ENCODE measurements at regions not wholly inside any gene's neighbourhood (a gene's known extent, or its start where the extent isn't known, plus 50 kb on each side); places are given as distances from the start of the nearest gene placed in this dataset.

DNA sequence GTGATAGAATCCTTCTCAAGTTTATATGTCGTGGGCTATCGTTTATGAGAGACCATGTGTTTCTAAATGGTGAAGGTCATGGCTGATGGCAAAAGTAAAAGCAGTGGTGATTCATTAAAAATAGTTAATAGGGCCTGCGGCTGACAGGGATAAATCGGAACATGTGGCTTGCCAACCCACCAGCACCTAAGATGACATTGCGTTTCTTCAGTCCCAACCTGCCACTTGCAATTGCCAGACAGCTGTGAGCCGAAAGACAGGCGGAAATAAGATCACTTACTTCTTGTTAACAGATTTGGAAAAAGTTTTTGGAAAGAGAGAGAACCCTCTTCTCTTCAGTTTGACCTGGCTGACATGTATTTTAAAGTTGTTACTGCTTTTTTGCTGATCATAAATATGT, 131.5 kb upstream of the MPPED2 start:
- no peaks in the 10 kb centered on the region for H3F3A ChIP-seq (ENCODE audit: low read depth)
- no peaks in the 10 kb centered on the region for H3K27me3 ChIP-seq
- Mint-ChIP-seq H3K27ac (no peak overlapping the region), H3K27me3 (ENCODE audit: insufficient read depth, low read depth) (peaks cover 2% of the 10 kb centered on the region), H3K4me3 (no peak overlapping the region), H3K36me3 (no peaks in the 10 kb centered on the region), H3K9me3 (no peaks in the 10 kb centered on the region), H3K4me1 (no peaks in the 10 kb centered on the region)
- no peaks in the 10 kb centered on the region for H3K36me3 ChIP-seq
- H4K20me1 ChIP-seq (ENCODE audit: low read depth) = no peaks in the 10 kb centered on the region
- H3K27ac ChIP-seq = no peak overlapping the region
- DNase-seq (ENCODE audit: low spot score) = no peak
- no peak overlapping the region for H2AFZ ChIP-seq (replicated peaks)
- H3K4me3 ChIP-seq = no peak overlapping the region
- no peak overlapping the region for H3K9ac ChIP-seq
- TF ChIP-seq, protein P1, sequence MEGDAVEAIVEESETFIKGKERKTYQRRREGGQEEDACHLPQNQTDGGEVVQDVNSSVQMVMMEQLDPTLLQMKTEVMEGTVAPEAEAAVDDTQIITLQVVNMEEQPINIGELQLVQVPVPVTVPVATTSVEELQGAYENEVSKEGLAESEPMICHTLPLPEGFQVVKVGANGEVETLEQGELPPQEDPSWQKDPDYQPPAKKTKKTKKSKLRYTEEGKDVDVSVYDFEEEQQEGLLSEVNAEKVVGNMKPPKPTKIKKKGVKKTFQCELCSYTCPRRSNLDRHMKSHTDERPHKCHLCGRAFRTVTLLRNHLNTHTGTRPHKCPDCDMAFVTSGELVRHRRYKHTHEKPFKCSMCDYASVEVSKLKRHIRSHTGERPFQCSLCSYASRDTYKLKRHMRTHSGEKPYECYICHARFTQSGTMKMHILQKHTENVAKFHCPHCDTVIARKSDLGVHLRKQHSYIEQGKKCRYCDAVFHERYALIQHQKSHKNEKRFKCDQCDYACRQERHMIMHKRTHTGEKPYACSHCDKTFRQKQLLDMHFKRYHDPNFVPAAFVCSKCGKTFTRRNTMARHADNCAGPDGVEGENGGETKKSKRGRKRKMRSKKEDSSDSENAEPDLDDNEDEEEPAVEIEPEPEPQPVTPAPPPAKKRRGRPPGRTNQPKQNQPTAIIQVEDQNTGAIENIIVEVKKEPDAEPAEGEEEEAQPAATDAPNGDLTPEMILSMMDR (IDR thresholded peaks at IDR 0.05) = no peak
- TF ChIP-seq EZH2phosphoT487 (IDR thresholded peaks at IDR 0.05) (no peak), EZH2 (IDR thresholded peaks at IDR 0.05) (no peak)
- H3K4me1 ChIP-seq = no peaks in the 10 kb centered on the region
- no peaks in the 10 kb centered on the region for H3K9me3 ChIP-seq (ENCODE audit: low read depth)
- no peak overlapping the region for H3K4me2 ChIP-seq
- no peaks in the 10 kb centered on the region for H3K79me2 ChIP-seq (ENCODE audit: low read depth)

DNA sequence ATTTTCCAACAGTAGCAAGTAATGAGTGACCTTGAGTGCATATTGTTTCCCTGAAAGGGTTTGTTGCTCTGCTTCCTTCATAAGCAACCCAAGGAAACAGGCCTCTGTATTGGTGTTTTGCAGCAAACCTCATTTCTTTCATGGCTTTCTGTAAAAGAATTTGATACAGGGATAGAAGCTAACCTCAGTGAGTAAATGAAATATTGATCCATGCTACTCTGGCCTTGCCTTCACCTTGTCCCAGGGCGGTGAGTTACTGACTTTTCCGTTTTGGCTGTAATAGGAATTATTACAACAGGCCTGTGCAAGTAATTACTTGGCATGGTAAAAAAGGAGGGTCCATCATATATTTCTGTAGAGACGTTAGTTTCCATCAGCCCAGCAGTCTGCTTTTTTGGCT, 130.9 kb upstream of the MPPED2 start:
- Mint-ChIP-seq H3K27ac (no peak overlapping the region), H3K9me3 (no peaks in the 10 kb centered on the region), H3K4me3 (no peak overlapping the region), H3K27me3 (ENCODE audit: insufficient read depth, low read depth) (peaks cover 2% of the 10 kb centered on the region), H3K4me1 (no peaks in the 10 kb centered on the region), H3K36me3 (no peaks in the 10 kb centered on the region)
- H3K9me3 ChIP-seq (ENCODE audit: low read depth) = no peaks in the 10 kb centered on the region
- no peak overlapping the region for H3K4me3 ChIP-seq
- TF ChIP-seq, protein P1 (IDR thresholded peaks at IDR 0.05) = no peak
- TF ChIP-seq EZH2phosphoT487 (IDR thresholded peaks at IDR 0.05) (no peak), EZH2 (IDR thresholded peaks at IDR 0.05) (no peak)
- no peak overlapping the region for H3K4me2 ChIP-seq
- no peaks in the 10 kb centered on the region for H3K4me1 ChIP-seq
- H3K27ac ChIP-seq = no peak overlapping the region
- DNase-seq (ENCODE audit: low spot score) = no peak
- no peaks in the 10 kb centered on the region for H3K36me3 ChIP-seq
- no peak overlapping the region for H3K9ac ChIP-seq
- no peaks in the 10 kb centered on the region for H3K27me3 ChIP-seq
- no peaks in the 10 kb centered on the region for H4K20me1 ChIP-seq (ENCODE audit: low read depth)
- H3F3A ChIP-seq (ENCODE audit: low read depth) = no peaks in the 10 kb centered on the region
- no peaks in the 10 kb centered on the region for H3K79me2 ChIP-seq (ENCODE audit: low read depth)
- no peak overlapping the region for H2AFZ ChIP-seq (replicated peaks)

DNA sequence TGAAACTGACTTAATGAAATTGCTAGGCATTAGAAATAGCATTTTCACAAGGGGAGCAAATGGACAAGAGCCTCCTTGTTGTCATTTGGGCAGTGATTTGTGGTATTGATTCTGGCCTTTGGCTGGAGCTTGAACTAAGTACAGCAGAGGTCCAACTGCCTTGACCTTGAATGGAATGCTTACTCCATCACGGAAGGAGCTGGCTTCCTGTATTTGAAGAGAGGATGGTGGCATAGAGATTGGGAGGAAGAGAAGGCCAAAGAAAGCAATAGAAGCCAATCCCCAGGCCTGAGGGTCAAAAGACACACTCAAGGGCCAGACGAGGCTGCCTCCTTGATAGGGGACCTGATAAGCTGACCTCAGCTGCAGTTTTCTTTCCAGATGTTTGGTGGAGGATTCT, 126.6 kb upstream of the MPPED2 start:
- Histone ChIP-seq H2AFZ (replicated peaks) (no peak overlapping the region), H4K20me1 (ENCODE audit: low read depth) (no peaks in the 10 kb centered on the region), H3K79me2 (ENCODE audit: low read depth) (no peaks in the 10 kb centered on the region), H3K9me3 (ENCODE audit: low read depth) (no peaks in the 10 kb centered on the region), H3K4me3 (no peak overlapping the region), H3K4me2 (no peak overlapping the region), H3F3A (ENCODE audit: low read depth) (no peaks in the 10 kb centered on the region), H3K9ac (no peak overlapping the region), H3K36me3 (no peaks in the 10 kb centered on the region), H3K4me1 (no peaks in the 10 kb centered on the region), H3K27ac (no peak overlapping the region), H3K27me3 (no peaks in the 10 kb centered on the region)
- no peak for DNase-seq (ENCODE audit: low spot score)
- TF ChIP-seq, protein P1 (IDR thresholded peaks at IDR 0.05) = no peak
- TF ChIP-seq EZH2 (IDR thresholded peaks at IDR 0.05) (no peak), EZH2phosphoT487 (IDR thresholded peaks at IDR 0.05) (no peak)
- H3K4me1 Mint-ChIP-seq = no peaks in the 10 kb centered on the region
- no peak overlapping the region for H3K27ac Mint-ChIP-seq
- H3K27me3 Mint-ChIP-seq (ENCODE audit: insufficient read depth, low read depth) = no peaks in the 10 kb centered on the region
- no peak overlapping the region for H3K4me3 Mint-ChIP-seq
- no peaks in the 10 kb centered on the region for H3K36me3 Mint-ChIP-seq
- no peaks in the 10 kb centered on the region for H3K9me3 Mint-ChIP-seq

DNA sequence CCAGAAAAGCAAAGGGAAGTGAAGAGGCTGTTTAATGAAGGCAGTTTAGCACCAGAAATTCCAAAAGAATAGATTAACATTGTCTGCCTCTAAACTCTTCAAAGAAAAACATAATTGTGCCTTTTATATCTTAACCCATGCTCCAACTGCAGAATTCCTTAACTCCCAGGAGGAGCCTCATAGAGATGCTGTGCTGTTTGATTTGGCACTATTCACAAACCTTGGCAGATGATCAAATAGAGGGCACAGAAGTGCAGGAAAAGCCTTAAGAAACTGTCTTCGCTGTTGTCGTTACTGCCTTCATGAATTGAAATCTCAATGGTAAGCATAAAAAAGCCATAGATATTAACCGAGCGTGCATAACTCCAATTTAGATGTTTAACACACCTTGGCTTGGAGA, 124.1 kb upstream of the MPPED2 start:
- no peaks in the 10 kb centered on the region for H3K27me3 Mint-ChIP-seq (ENCODE audit: insufficient read depth, low read depth)
- no peaks in the 10 kb centered on the region for H3K9me3 ChIP-seq (ENCODE audit: low read depth)

More for the DNA sequence above, 124.1 kb upstream of the MPPED2 start:
- Mint-ChIP-seq H3K27ac (no peak overlapping the region), H3K4me1 (no peaks in the 10 kb centered on the region), H3K4me3 (no peak overlapping the region), H3K9me3 (no peaks in the 10 kb centered on the region), H3K36me3 (no peaks in the 10 kb centered on the region)
- Histone ChIP-seq H3K36me3 (no peaks in the 10 kb centered on the region), H3K4me1 (no peaks in the 10 kb centered on the region), H3F3A (ENCODE audit: low read depth) (no peaks in the 10 kb centered on the region), H3K9ac (no peak overlapping the region), H4K20me1 (ENCODE audit: low read depth) (no peaks in the 10 kb centered on the region), H3K4me3 (no peak overlapping the region), H3K79me2 (ENCODE audit: low read depth) (no peaks in the 10 kb centered on the region), H2AFZ (replicated peaks) (no peak overlapping the region), H3K4me2 (no peak overlapping the region), H3K27ac (no peak overlapping the region), H3K27me3 (no peaks in the 10 kb centered on the region)
- DNase-seq (ENCODE audit: low spot score) = no peak
- no peak for TF ChIP-seq EZH2 (IDR thresholded peaks at IDR 0.05)
- TF ChIP-seq, protein P1 (IDR thresholded peaks at IDR 0.05) = no peak
- TF ChIP-seq EZH2phosphoT487 (IDR thresholded peaks at IDR 0.05) = no peak

Data from neural progenitor cell (in vitro differentiated cells).